Keratinocyte (primary cell): ENCODE measurements at regions not wholly inside any gene's neighbourhood (a gene's known extent, or its start where the extent isn't known, plus 50 kb on each side); places are given as distances from the start of the nearest gene placed in this dataset.

Experiments used
- DNase-seq: peaks from one replicate; pipeline ENCODE4 v3.0.0-alpha.2; 2011; ENCODE audit warnings: low read depth, missing footprints, low spot score
- FAIRE-seq: peaks from 2 replicates; lab custom pipeline; 2011; peaks lifted over from hg19 to GRCh38; lab: Jason Lieb, UNC
- H2AFZ ChIP-seq: 2 replicates; pipeline ENCODE4 v1.6.0; 2012; ENCODE audit warnings: low read length, control low read depth, inconsistent platforms; ENCODE audit not compliant: control insufficient read depth
- H3K27ac ChIP-seq: 2 replicates; pipeline ENCODE4 v1.5.1; 2011; ENCODE audit warnings: low read length; ENCODE audit not compliant: control insufficient read depth, insufficient read depth
- H3K27me3 ChIP-seq: 3 replicates; pipeline ENCODE4 v1.6.0; 2011; ENCODE audit warnings: low read length; ENCODE audit not compliant: control insufficient read depth, insufficient read depth; ENCODE audit errors: extremely low read depth
- H3K36me3 ChIP-seq, 2 experiments: 2 replicates in 1 of 2; 3 replicates in 1 of 2; pipeline ENCODE4 v1.5.1; 2011; ENCODE audit warnings: low read length in 2 of 2, mild to moderate bottlenecking in 1 of 2; ENCODE audit not compliant: control insufficient read depth in 2 of 2, insufficient read depth in 2 of 2; ENCODE audit errors: extremely low read depth in 1 of 2
- H3K4me1 ChIP-seq: 3 replicates; pipeline ENCODE4 v1.5.1; 2011; ENCODE audit warnings: low read length; ENCODE audit not compliant: control insufficient read depth, insufficient read depth; ENCODE audit errors: extremely low read depth
- H3K4me2 ChIP-seq: 3 replicates; pipeline ENCODE4 v1.6.0; 2011; ENCODE audit warnings: low read depth, low read length; ENCODE audit not compliant: control insufficient read depth, insufficient read depth; ENCODE audit errors: extremely low read depth
- H3K4me3 ChIP-seq, 3 experiments: fragments of 200-600 bp in 1 of 3; sonication (generic) in 1 of 3; 2 replicates in 2 of 3; 3 replicates in 1 of 3; pipeline ENCODE4 v1.5.1; 2011 to 2016; ENCODE audit warnings: low read length in 3 of 3, mild to moderate bottlenecking in 3 of 3, control low read depth in 2 of 3, inconsistent platforms in 1 of 3, low read depth in 1 of 3, mixed read lengths in 1 of 3, mixed run types in 1 of 3, moderate library complexity in 1 of 3; ENCODE audit not compliant: control insufficient read depth in 2 of 3, insufficient read depth in 2 of 3; ENCODE audit errors: extremely low read depth in 1 of 3
- H3K79me2 ChIP-seq: 2 replicates; pipeline ENCODE4 v1.6.0; 2012; ENCODE audit warnings: low read length; ENCODE audit not compliant: control insufficient read depth, insufficient read depth
- H3K9ac ChIP-seq: 3 replicates; pipeline ENCODE4 v1.6.0; 2011; ENCODE audit warnings: low read length; ENCODE audit not compliant: control insufficient read depth, insufficient read depth; ENCODE audit errors: extremely low read depth
- H3K9me1 ChIP-seq: 3 replicates; pipeline ENCODE4 v1.6.0; 2011; ENCODE audit warnings: low read length; ENCODE audit not compliant: control insufficient read depth, insufficient read depth; ENCODE audit errors: extremely low read depth
- H3K9me3 ChIP-seq: 2 replicates; pipeline ENCODE4 v1.5.1; 2012; ENCODE audit warnings: low read depth, low read length; ENCODE audit not compliant: control insufficient read depth
- H4K20me1 ChIP-seq: 3 replicates; pipeline ENCODE4 v1.6.0; 2011; ENCODE audit warnings: low read length; ENCODE audit not compliant: control insufficient read depth, insufficient read depth; ENCODE audit errors: extremely low read depth
- CTCF ChIP-seq, 3 experiments: IDR thresholded peaks in 1 of 3; conservative IDR thresholded peaks in 1 of 3; optimal IDR thresholded peaks in 1 of 3; 2 replicates in 2 of 3; 3 replicates in 1 of 3; pipeline versions ENCODE3 to v1.5.1; 2011; ENCODE audit warnings: low read length in 3 of 3, mild to moderate bottlenecking in 3 of 3, moderate library complexity in 2 of 3, control low read depth in 1 of 3, inconsistent platforms in 1 of 3; ENCODE audit not compliant: insufficient read depth in 2 of 3; ENCODE audit errors: extremely low read depth in 1 of 3
- EZH2 ChIP-seq: IDR thresholded peaks from one replicate; pipeline ENCODE4 v1.6.1; 2012; ENCODE audit warnings: inconsistent platforms, mild to moderate bottlenecking, low read length, moderate library complexity
- dilution Hi-C: fragments of 300-500 bp; cut with MboI; formaldehyde crosslinking; loops from one replicate; pipeline ENCODE4 v1.7.0; 2020; ENCODE audit warnings: low sequenced_read_pairs; ENCODE audit not compliant: extremely low pct_ligation_motif_present

- Histone ChIP-seq H3K36me3 (no peaks in the 10 kb centered on the region), H4K20me1 (no peaks in the 10 kb centered on the region), H3K27me3 (no peaks in the 10 kb centered on the region), H3K9me3 (no peaks in the 10 kb centered on the region), H3K9me1 (no peaks in the 10 kb centered on the region), H3K4me2 (no peak overlapping the region), H2AFZ (no peak overlapping the region), H3K4me3 (no peak overlapping the region), H3K9ac (no peak overlapping the region), H3K27ac (no peak overlapping the region), H3K79me2 (no peaks in the 10 kb centered on the region), H3K4me1 (no peaks in the 10 kb centered on the region)
- TF ChIP-seq CTCF (optimal IDR thresholded peaks at IDR 0.05 in 1 of 3, IDR thresholded peaks at IDR 0.05 in 1 of 3, conservative IDR thresholded peaks at IDR 0.05 in 1 of 3; ENCODE audit: extremely low read depth in 1 of 3, insufficient read depth in 2 of 3, low read length in 3 of 3) (no peak), EZH2 (no peak)
- dilution Hi-C loops, result no loop called here
- FAIRE-seq, result no peak
- DNase-seq, result no peak
Measured at GRCh38 chr5:112570708-112571444, 151.8 kb upstream of the EPB41L4A start.

- FAIRE-seq (no peak), DNase-seq (no peak)
- Histone ChIP-seq H3K27me3 (no peaks in the 10 kb centered on the region), H3K9me3 (no peaks in the 10 kb centered on the region), H4K20me1 (no peaks in the 10 kb centered on the region), H3K79me2 (no peaks in the 10 kb centered on the region), H3K27ac (no peak overlapping the region), H3K9ac (no peak overlapping the region), H3K4me3 (no peak overlapping the region), H3K4me2 (no peak overlapping the region), H2AFZ (no peak overlapping the region), H3K36me3 (no peaks in the 10 kb centered on the region), H3K9me1 (no peaks in the 10 kb centered on the region), H3K4me1 (no peaks in the 10 kb centered on the region)
- dilution Hi-C loops, result no loop called here
- TF ChIP-seq CTCF (optimal IDR thresholded peaks at IDR 0.05 in 1 of 3, IDR thresholded peaks at IDR 0.05 in 1 of 3, conservative IDR thresholded peaks at IDR 0.05 in 1 of 3; ENCODE audit: extremely low read depth in 1 of 3, insufficient read depth in 2 of 3, low read length in 3 of 3), result no peak
- no peak for TF ChIP-seq EZH2
Measured at GRCh38 chr5:112573441-112573840, 154.4 kb upstream of the EPB41L4A start.
